HG02759 (cell line): ENCODE measurements at regions not wholly inside any gene's neighbourhood (a gene's known extent, or its start where the extent isn't known, plus 50 kb on each side); places are given as distances from the start of the nearest gene placed in this dataset.
"Not testable (repeated sequence)": the region's sequence is repeated elsewhere in the genome, so short reads cannot be mapped to it uniquely, and the experiment has no call there.

Experiments used
- ATAC-seq: cut with Tn5 transposase; IDR thresholded peaks from one replicate; pipeline ENCODE4 v1.9.1; 2021; ENCODE audit warnings: mild to moderate bottlenecking, moderate library complexity; ENCODE audit not compliant: unreplicated experiment

- peak; percentile 70 for ATAC-seq
Measured at GRCh38 chr7:88615336-88615735, 144.2 kb upstream of the ZNF804B start.

- ATAC-seq: no peak
Measured at GRCh38 chr7:88614736-88615135, 144.8 kb upstream of the ZNF804B start.

GRCh38 chr7:88610942-88611341 lies 148.6 kb upstream of the ZNF804B start:
- no peak for ATAC-seq

GRCh38 chr7:88600695-88601094 lies 158.8 kb upstream of the ZNF804B start:
- no peak for ATAC-seq

- no peak for ATAC-seq
Measured at GRCh38 chr7:88599528-88599927, 160.0 kb upstream of the ZNF804B start.

- no peak for ATAC-seq
Measured at GRCh38 chr7:88597941-88598425, 161.5 kb upstream of the ZNF804B start.

- no peak for ATAC-seq
Measured at GRCh38 chr7:88590963-88591362, 168.5 kb upstream of the ZNF804B start.

- ATAC-seq: no peak
Measured at GRCh38 chr7:88589927-88590326, 169.6 kb upstream of the ZNF804B start.

- no peak for ATAC-seq
Measured at GRCh38 chr7:88586890-88587289, 172.6 kb upstream of the ZNF804B start.

GRCh38 chr7:88586219-88586618 lies 173.3 kb upstream of the ZNF804B start:
- ATAC-seq: no peak

- ATAC-seq: no peak
Measured at GRCh38 chr7:88576720-88577119, 182.8 kb upstream of the ZNF804B start.

GRCh38 chr7:88566162-88566729 lies 193.3 kb upstream of the ZNF804B start:
- no peak for ATAC-seq

GRCh38 chr7:88565401-88565800 lies 194.1 kb upstream of the ZNF804B start:
- no peak for ATAC-seq

GRCh38 chr7:88556441-88556840 lies 203.1 kb upstream of the ZNF804B start:
- ATAC-seq: not testable (repeated sequence)

GRCh38 chr7:88554847-88555246 lies 204.7 kb upstream of the ZNF804B start:
- ATAC-seq: not testable (repeated sequence)

GRCh38 chr7:88548399-88548798 lies 211.1 kb upstream of the ZNF804B start:
- no peak for ATAC-seq

GRCh38 chr7:88546808-88547207 lies 212.7 kb upstream of the ZNF804B start:
- ATAC-seq: peak; percentile 76

- no peak for ATAC-seq
Measured at GRCh38 chr7:88545663-88546062, 213.8 kb upstream of the ZNF804B start.

- no peak for ATAC-seq
Measured at GRCh38 chr7:88540012-88540411, 219.5 kb upstream of the ZNF804B start.

- no peak for ATAC-seq
Measured at GRCh38 chr7:88539518-88539917, 220.0 kb upstream of the ZNF804B start.

- ATAC-seq: no peak
Measured at GRCh38 chr7:88523645-88524044, 217.0 kb upstream of the STEAP4 start.

GRCh38 chr7:88522771-88523293 lies 216.1 kb upstream of the STEAP4 start:
- ATAC-seq: no peak

- no peak for ATAC-seq
Measured at GRCh38 chr7:88516429-88516828, 209.7 kb upstream of the STEAP4 start.
